Lower lobe of right lung (tissue), 2 donors: ENCODE measurements at regions not wholly inside any gene's neighbourhood (a gene's known extent, or its start where the extent isn't known, plus 50 kb on each side); places are given as distances from the start of the nearest gene placed in this dataset.

Experiments used
- ATAC-seq, 2 donors: fragments of 200-7000 bp; cut with Tn5 transposase; one replicate each; pipeline ENCODE4 v1.9.1; 2020 to 2022; ENCODE audit warnings: mild to moderate bottlenecking in 2 of 2, moderate library complexity in 2 of 2
- DNase-seq: peaks from one replicate; pipeline ENCODE4 v3.0.0-alpha.2; 2020
- H3K27ac ChIP-seq: fragments of 200-600 bp; one replicate; pipeline ENCODE4 v1.8.0; 2022
- H3K27me3 ChIP-seq: fragments of 200-600 bp; one replicate; pipeline ENCODE4 v1.8.0; 2022; ENCODE audit warnings: low read depth
- H3K36me3 ChIP-seq: fragments of 200-600 bp; one replicate; pipeline ENCODE4 v1.8.0; 2022; ENCODE audit warnings: mild to moderate bottlenecking
- H3K4me1 ChIP-seq: fragments of 200-600 bp; one replicate; pipeline ENCODE4 v1.8.0; 2022
- H3K4me3 ChIP-seq: fragments of 200-600 bp; one replicate; pipeline ENCODE4 v1.8.0; 2022; ENCODE audit warnings: mild to moderate bottlenecking
- H3K9me3 ChIP-seq: fragments of 200-600 bp; one replicate; pipeline ENCODE4 v1.8.0; 2022
- intact Hi-C: fragments of 100-400 bp; cut with DNase I; formaldehyde crosslinking; loops from one replicate; pipeline ENCODE4 v1.11.0; 2022
- TF ChIP-seq, protein P1 (sequence below): fragments of 200-600 bp; IDR thresholded peaks from one replicate; pipeline ENCODE4 v1.8.0; 2022; ENCODE audit warnings: antibody characterized with exemption, mild to moderate bottlenecking
- donor health status: DM: no; HTN: yes; CAD: no; lungs with severe emphysema.

DNA sequence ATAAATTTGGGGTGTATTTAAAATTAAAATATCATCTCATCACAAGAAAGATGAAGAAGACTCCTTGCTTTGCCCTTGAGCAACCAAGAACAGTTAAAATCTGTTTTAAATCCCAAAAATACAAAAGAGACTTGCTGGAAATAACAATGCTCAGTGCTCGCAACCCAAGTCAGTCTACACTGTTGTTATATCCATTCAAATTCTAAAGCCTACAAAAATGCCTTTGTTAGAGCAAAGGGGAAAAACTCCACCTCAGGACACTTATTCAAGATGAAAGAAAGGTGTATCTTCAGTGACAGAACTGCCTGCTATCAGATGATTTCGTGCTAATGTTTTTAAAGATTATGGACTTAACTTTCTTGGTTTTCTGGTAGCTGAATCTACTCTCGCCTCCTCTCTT lies 111.9 kb upstream of the TANK start:
- Histone ChIP-seq H3K36me3 (no peaks in the 10 kb centered on the region), H3K9me3 (no peaks in the 10 kb centered on the region), H3K4me3 (no peak overlapping the region), H3K4me1 (peaks cover 8% of the 10 kb centered on the region), H3K27ac (no peak overlapping the region), H3K27me3 (no peaks in the 10 kb centered on the region)
- ATAC-seq: no peak
- TF ChIP-seq, protein P1, sequence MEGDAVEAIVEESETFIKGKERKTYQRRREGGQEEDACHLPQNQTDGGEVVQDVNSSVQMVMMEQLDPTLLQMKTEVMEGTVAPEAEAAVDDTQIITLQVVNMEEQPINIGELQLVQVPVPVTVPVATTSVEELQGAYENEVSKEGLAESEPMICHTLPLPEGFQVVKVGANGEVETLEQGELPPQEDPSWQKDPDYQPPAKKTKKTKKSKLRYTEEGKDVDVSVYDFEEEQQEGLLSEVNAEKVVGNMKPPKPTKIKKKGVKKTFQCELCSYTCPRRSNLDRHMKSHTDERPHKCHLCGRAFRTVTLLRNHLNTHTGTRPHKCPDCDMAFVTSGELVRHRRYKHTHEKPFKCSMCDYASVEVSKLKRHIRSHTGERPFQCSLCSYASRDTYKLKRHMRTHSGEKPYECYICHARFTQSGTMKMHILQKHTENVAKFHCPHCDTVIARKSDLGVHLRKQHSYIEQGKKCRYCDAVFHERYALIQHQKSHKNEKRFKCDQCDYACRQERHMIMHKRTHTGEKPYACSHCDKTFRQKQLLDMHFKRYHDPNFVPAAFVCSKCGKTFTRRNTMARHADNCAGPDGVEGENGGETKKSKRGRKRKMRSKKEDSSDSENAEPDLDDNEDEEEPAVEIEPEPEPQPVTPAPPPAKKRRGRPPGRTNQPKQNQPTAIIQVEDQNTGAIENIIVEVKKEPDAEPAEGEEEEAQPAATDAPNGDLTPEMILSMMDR: no peak
- intact Hi-C loops: no loop called here
- DNase-seq: no peak

DNA sequence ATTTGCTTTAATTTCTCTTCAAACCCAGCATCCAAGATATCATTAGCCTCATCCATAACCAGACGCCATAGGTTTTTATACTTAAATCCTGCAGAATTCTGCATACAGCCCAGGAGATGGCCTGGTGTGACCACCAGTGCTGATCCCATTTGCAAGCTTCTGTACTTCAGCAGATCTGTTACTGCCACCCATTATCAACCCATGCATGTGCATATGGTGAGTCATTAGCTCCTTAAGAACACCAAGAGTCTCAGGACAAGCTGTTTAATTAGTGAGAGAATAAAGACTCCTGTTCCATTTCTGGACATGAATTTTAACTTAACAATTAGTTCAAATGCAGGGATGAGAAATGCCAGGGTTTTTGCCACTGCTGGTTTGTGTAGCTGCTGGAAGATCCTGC lies 110.7 kb upstream of the TANK start:
- no peak overlapping the region for H3K27ac ChIP-seq
- H3K4me3 ChIP-seq: no peak overlapping the region
- no peaks in the 10 kb centered on the region for H3K27me3 ChIP-seq
- TF ChIP-seq, protein P1: no peak
- intact Hi-C loops: no loop called here
- DNase-seq (no peak), ATAC-seq (no peak)
- no peaks in the 10 kb centered on the region for H3K36me3 ChIP-seq
- H3K4me1 ChIP-seq: peaks cover 8% of the 10 kb centered on the region
- no peaks in the 10 kb centered on the region for H3K9me3 ChIP-seq

DNA sequence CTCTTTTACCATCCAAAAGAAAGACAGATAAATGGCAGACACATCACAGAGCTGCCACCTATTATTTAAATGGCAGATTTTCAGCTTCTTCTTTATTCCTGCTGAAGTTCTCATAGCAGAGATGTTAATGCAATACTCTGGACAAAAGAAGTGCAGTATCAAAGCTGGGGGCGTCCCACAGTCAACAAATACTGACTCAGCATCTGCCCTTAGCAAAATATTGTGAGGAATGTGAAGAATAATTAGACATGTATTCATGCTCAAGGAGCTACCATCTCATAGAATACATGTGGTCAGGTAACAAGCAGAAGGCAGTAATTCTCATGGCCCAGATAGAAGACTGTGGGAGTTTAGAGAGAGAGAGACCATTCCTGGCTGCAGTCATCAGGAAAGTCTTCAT lies 108.0 kb upstream of the TANK start:
- ATAC-seq: no peak
- Histone ChIP-seq H3K9me3 (peaks cover 4% of the 10 kb centered on the region), H3K4me3 (no peak overlapping the region), H3K4me1 (no peaks in the 10 kb centered on the region), H3K27ac (no peak overlapping the region), H3K27me3 (no peaks in the 10 kb centered on the region), H3K36me3 (no peaks in the 10 kb centered on the region)
- intact Hi-C loops: no loop called here
- TF ChIP-seq, protein P1: no peak
- no peak for DNase-seq

DNA sequence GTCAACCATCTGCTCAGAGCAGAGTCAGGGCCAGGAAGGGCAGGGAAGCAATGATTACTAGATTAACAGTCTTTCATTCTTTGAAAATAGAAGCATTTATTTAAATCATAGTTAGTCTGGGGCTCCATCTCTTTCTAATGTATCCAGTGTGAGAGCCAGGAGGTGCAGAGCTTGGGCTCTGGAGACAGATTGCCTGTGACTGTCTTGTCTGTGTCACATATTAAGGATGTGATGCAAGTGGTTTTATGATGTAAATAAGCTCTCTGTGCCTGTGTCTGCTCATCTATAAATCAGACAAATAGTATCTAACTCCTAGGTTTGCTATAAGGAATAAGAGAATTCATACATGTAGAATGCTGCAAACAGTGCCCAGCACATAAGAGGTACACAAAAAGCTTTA lies 104.9 kb upstream of the TANK start:
- no peaks in the 10 kb centered on the region for H3K36me3 ChIP-seq
- H3K4me3 ChIP-seq: no peak overlapping the region
- H3K9me3 ChIP-seq: peaks cover 4% of the 10 kb centered on the region
- H3K27me3 ChIP-seq: no peaks in the 10 kb centered on the region
- H3K4me1 ChIP-seq: no peaks in the 10 kb centered on the region
- DNase-seq (no peak), ATAC-seq (no peak)
- no peak overlapping the region for H3K27ac ChIP-seq
- intact Hi-C loops: no loop called here
- TF ChIP-seq, protein P1: no peak

DNA sequence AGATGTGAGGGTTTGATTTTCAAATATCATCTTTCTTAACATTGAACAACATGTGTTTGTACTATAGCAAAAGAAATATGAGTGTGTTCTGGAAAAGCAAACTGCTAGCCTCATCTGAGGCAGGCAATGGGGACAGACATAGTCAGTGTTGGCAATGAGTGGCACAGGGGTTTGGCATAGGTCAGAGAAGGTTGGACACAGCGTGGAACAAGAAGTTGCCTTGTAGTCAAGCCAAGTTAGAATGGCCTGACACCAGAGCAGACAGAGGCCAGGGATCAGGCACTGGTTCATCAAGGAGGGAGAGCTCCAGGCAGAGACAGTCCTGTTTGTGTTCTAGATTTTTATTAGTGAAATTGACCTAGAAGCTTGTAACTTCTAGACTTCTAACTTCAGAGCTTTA lies 100.8 kb upstream of the TANK start:
- no peak for ATAC-seq
- no peak overlapping the region for H3K4me3 ChIP-seq
- TF ChIP-seq, protein P1: no peak
- H3K9me3 ChIP-seq: peaks cover 4% of the 10 kb centered on the region
- H3K27ac ChIP-seq: no peak overlapping the region
- no peaks in the 10 kb centered on the region for H3K36me3 ChIP-seq
- no peaks in the 10 kb centered on the region for H3K27me3 ChIP-seq
- peaks cover 17% of the 10 kb centered on the region for H3K4me1 ChIP-seq
- intact Hi-C loops: no loop called here
- DNase-seq: no peak

DNA sequence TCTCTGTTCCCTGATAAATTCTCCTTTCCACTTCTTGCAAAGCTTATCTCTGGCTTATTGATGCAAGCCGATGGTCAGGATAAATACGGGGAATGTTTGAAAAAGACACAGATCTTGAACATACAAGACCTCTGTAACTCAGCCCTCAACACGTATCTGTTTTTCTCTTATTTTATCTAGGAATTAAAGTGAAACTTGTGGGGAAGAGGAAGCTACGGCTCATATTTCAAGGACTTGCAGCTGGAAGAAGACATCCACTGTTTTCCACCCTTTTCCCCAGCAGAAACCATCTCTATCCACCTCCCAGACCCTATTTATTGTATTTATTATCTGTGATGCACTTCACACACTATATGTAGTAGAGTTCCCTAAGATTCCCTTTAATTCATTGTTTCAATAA lies 98.4 kb upstream of the TANK start:
- Histone ChIP-seq H3K36me3 (no peaks in the 10 kb centered on the region), H3K27me3 (no peaks in the 10 kb centered on the region), H3K4me3 (no peak overlapping the region), H3K4me1 (peaks cover 17% of the 10 kb centered on the region), H3K9me3 (no peaks in the 10 kb centered on the region), H3K27ac (no peak overlapping the region)
- intact Hi-C loops: no loop called here
- DNase-seq (no peak), ATAC-seq (no peak)
- TF ChIP-seq, protein P1: no peak
